ENCODE measurements at regions not wholly inside any gene's neighbourhood (a gene's known extent, or its start where the extent isn't known, plus 50 kb on each side); places are given as distances from the start of the nearest gene placed in this dataset.

DNA sequence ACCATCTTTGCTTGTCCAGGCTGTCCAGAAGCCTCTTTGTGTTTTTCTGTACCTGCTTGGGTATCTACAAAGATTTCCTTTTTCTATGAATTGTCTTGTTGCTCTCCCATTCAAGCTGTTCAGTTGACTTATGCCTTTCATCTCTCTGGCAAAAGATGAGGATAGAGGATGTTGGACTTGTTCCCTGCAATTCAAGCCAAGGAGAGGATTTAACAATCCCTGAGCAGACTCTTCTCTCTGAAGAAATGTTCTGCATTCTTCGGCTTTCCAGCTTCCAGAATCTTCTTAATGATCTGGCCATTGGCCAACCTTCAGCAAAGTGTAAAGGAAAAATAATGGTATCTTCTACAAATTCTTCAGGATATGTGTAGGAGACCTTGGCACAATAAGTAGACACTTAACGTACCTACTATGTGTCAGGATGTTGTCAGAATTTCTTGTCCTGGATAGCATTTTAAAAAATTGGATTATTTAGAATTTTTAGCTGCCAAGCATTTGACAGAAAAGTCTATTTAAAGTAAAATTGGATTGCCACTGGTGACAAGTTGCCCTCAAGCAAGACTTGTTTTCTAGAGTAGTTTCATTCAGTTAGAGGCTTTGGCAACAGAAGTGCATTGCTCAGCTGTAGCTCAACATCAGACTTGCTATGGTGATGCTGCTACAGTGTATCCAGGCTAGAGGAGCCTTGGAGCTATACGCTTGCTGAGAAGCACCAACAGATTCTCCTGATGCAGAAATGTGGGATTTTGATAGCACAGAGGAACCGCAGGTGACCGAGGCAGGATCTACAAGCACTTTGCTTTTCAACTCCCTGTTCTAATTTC, 455.7 kb downstream of the SUCLA2 start:
- ChIA-PET CTCF (no interaction called here), POLR2A (no interaction called here)
- no peak overlapping the region for H3K27ac ChIP-seq (ENCODE audit: low read depth, low read length)
- TF ChIP-seq CTCF (IDR thresholded peaks at IDR 0.05; ENCODE audit: low read depth, low read length): no peak
- no peak overlapping the region for H3K4me3 ChIP-seq (ENCODE audit: low read depth, low read length)
- H3K27me3 ChIP-seq (ENCODE audit: control insufficient read depth, insufficient read depth, low read length): no peaks in the 10 kb centered on the region
- H3K9me3 ChIP-seq (ENCODE audit: control insufficient read depth, insufficient read depth, low read length): no peaks in the 10 kb centered on the region
- no peak for DNase-seq (ENCODE audit: low read depth, low spot score)

GRCh38 chr13:47539317-47539716, 461.8 kb downstream of the SUCLA2 start:
- no peak for TF ChIP-seq CTCF (IDR thresholded peaks at IDR 0.05; ENCODE audit: low read depth, low read length)
- no peak for DNase-seq (ENCODE audit: low read depth, low spot score)

DNA sequence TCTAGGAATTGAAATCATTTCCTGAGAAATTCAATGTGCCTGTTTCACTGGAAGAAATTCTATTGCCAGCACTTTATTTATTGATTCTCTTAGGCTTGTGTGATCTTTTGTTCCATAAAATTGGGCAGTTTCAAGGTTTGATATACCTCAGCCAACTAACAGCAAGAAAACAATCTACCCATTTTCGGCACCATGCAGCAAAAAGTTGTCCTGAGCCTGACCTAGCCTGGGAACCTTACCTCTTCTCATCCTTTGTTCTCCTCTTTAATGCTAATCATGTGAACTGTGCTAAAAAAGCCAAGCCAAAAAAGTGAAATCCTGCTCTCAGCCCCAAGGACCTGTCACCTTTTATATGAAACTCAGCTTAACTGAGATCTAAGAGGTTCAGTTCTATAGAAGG, 477.3 kb downstream of the SUCLA2 start:
- Histone ChIP-seq H3K9me3 (ENCODE audit: control insufficient read depth, insufficient read depth, low read length) (peaks cover 4% of the 10 kb centered on the region; the same call in 1 of the 2 replicates), H3K27ac (ENCODE audit: low read depth, low read length) (no peak overlapping the region), H3K27me3 (ENCODE audit: control insufficient read depth, insufficient read depth, low read length) (peaks cover 2% of the 10 kb centered on the region), H3K4me3 (ENCODE audit: low read depth, low read length) (no peak overlapping the region)
- POLR2A ChIA-PET: no interaction called here
- no peak for DNase-seq (ENCODE audit: low read depth, low spot score)
- CTCF ChIA-PET: interaction anchor here (1.4 kb wide), 1 partner anchor 26 kb away, joined by 4 read pairs; no protein-coding TSS in a partner anchor
- TF ChIP-seq CTCF (IDR thresholded peaks at IDR 0.05; ENCODE audit: low read depth, low read length): no peak

More at GRCh38 chr13:47539317-47539716, 461.8 kb downstream of the SUCLA2 start:
- Histone ChIP-seq H3K27me3 (ENCODE audit: control insufficient read depth, insufficient read depth, low read length) (no peaks in the 10 kb centered on the region), H3K4me3 (ENCODE audit: low read depth, low read length) (no peak overlapping the region), H3K9me3 (ENCODE audit: control insufficient read depth, insufficient read depth, low read length) (no peaks in the 10 kb centered on the region), H3K27ac (ENCODE audit: low read depth, low read length) (no peak overlapping the region)
- POLR2A ChIA-PET: no interaction called here
- CTCF ChIA-PET: no interaction called here

GRCh38 chr13:47521890-47522487, 479.1 kb downstream of the SUCLA2 start:
- Histone ChIP-seq H3K27me3 (ENCODE audit: control insufficient read depth, insufficient read depth, low read length) (peaks cover 2% of the 10 kb centered on the region), H3K27ac (ENCODE audit: low read depth, low read length) (no peak overlapping the region), H3K4me3 (ENCODE audit: low read depth, low read length) (no peak overlapping the region), H3K9me3 (ENCODE audit: control insufficient read depth, insufficient read depth, low read length) (peaks cover 4% of the 10 kb centered on the region; the same call in 1 of the 2 replicates)
- POLR2A ChIA-PET: no interaction called here
- CTCF ChIA-PET: no interaction called here
- no peak for TF ChIP-seq CTCF (IDR thresholded peaks at IDR 0.05; ENCODE audit: low read depth, low read length)
- no peak for DNase-seq (ENCODE audit: low read depth, low spot score)

- no peak for DNase-seq (ENCODE audit: low read depth, low spot score)
- CTCF ChIA-PET: no interaction called here
- Histone ChIP-seq H3K4me3 (ENCODE audit: low read depth, low read length) (no peak overlapping the region), H3K27ac (ENCODE audit: low read depth, low read length) (no peak overlapping the region), H3K9me3 (ENCODE audit: control insufficient read depth, insufficient read depth, low read length) (peaks cover 4% of the 10 kb centered on the region; the same call in 1 of the 2 replicates), H3K27me3 (ENCODE audit: control insufficient read depth, insufficient read depth, low read length) (peaks cover 2% of the 10 kb centered on the region)
- POLR2A ChIA-PET: no interaction called here
- TF ChIP-seq CTCF (IDR thresholded peaks at IDR 0.05; ENCODE audit: low read depth, low read length): no peak
Observed at GRCh38 chr13:47519626-47520025, 481.4 kb downstream of the SUCLA2 start.

All from AG04450 (cell line).